ENCODE measurements at regions not wholly inside any gene's neighbourhood (a gene's known extent, or its start where the extent isn't known, plus 50 kb on each side); places are given as distances from the start of the nearest gene placed in this dataset.

DNA sequence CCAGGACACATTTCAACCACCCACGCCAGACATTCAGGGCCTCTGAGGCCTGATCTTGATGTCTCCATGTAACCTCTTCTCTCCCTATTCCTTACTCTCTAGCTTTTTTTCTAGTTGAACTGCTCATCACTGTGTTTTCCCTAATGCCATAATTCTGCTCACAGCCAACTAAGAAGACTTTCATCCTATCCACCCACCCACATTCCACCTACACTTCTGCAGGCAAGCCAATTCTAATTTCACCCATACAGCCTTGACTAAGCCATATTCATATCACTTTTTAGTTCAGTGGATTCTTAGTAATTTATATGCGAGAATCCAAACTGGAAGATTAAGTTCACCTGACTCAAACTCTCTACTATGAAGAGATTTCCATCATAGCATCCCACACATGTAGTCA lies 394.4 kb downstream of the INSC start:
- intact Hi-C loops (cut with DNase I; ENCODE audit: low total_unique reads): no loop called here
- no peaks in the 10 kb centered on the region for H3K9me3 ChIP-seq
- no peaks in the 10 kb centered on the region for H3K4me1 ChIP-seq
- no peak overlapping the region for H3K27ac ChIP-seq
- H3K27me3 ChIP-seq: no peaks in the 10 kb centered on the region
- H3K36me3 ChIP-seq (ENCODE audit: low read depth, missing control alignments): no peaks in the 10 kb centered on the region
- TF ChIP-seq, protein P1, sequence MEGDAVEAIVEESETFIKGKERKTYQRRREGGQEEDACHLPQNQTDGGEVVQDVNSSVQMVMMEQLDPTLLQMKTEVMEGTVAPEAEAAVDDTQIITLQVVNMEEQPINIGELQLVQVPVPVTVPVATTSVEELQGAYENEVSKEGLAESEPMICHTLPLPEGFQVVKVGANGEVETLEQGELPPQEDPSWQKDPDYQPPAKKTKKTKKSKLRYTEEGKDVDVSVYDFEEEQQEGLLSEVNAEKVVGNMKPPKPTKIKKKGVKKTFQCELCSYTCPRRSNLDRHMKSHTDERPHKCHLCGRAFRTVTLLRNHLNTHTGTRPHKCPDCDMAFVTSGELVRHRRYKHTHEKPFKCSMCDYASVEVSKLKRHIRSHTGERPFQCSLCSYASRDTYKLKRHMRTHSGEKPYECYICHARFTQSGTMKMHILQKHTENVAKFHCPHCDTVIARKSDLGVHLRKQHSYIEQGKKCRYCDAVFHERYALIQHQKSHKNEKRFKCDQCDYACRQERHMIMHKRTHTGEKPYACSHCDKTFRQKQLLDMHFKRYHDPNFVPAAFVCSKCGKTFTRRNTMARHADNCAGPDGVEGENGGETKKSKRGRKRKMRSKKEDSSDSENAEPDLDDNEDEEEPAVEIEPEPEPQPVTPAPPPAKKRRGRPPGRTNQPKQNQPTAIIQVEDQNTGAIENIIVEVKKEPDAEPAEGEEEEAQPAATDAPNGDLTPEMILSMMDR (IDR thresholded peaks at IDR 0.05): no peak
- no peak for TF ChIP-seq POLR2A (IDR thresholded peaks at IDR 0.05)
- WGBS, 2 donors: 96 to 100% methylated on average over 2 of the region's 2 CpGs
- no peak overlapping the region for H3K4me3 ChIP-seq
- no peak for DNase-seq

DNA sequence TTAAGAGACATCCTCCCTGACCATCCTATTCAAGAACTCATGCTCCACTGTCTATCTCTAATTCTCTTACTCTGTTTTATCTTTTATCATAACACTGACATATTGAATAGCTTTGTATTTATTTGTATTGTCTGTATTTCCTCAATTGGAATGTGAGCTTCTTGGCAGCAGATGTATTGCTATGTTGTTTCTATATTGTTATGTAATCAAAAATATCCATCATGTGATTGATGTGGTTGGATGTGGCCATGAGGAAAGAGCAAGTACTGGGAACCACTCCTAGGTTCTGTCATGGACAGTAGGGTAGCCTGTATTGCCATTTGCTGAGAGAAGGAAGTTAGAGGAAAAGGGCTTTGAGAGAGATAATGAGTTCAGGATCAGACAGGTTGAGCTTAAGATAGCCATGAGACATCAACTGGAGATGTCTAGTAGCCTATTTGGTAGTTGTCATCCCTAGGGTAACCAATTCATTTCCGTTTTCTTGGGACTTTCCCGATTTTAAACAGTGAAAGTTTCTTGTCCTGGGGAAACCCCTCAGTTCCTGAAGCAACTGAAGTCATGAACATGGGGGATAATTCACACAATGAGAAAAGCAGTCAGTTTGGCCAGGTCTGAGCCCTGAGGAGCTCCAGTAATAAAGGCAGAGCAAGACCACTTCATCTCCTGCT lies 404.5 kb downstream of the INSC start:
- intact Hi-C loops (cut with DNase I; ENCODE audit: low total_unique reads): no loop called here
- Histone ChIP-seq H3K27me3 (no peaks in the 10 kb centered on the region), H3K27ac (no peak overlapping the region), H3K9me3 (no peaks in the 10 kb centered on the region), H3K4me1 (no peaks in the 10 kb centered on the region), H3K36me3 (ENCODE audit: low read depth, missing control alignments) (no peaks in the 10 kb centered on the region), H3K4me3 (no peak overlapping the region)
- WGBS, 2 donors: 88 to 94% methylated on average over 2 of the region's 2 CpGs
- no peak for TF ChIP-seq POLR2A (IDR thresholded peaks at IDR 0.05)
- TF ChIP-seq, protein P1 (IDR thresholded peaks at IDR 0.05): no peak
- no peak for DNase-seq

DNA sequence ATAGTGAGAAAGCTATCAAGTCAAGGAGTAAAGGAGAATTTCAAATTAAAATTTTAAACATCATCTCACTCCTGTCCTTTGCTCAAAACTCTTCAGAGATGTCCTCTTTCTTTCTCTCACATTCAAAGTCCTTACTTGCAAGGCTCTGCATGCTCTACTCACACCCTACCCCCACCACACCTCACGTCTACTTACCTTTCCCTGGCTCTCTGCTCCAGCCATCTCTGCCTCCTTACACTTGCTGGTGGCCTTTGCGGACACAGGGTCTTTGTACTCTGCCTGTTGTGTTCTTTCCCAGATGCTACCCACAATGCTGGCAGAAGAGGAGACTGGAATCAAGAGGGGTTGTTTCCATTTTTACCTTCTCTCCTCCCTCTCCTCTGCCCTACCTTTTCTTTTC lies 405.2 kb downstream of the INSC start:
- DNase-seq: no peak
- Histone ChIP-seq H3K27ac (no peak overlapping the region), H3K4me1 (no peaks in the 10 kb centered on the region), H3K9me3 (no peaks in the 10 kb centered on the region), H3K36me3 (ENCODE audit: low read depth, missing control alignments) (no peaks in the 10 kb centered on the region), H3K4me3 (no peak overlapping the region), H3K27me3 (no peaks in the 10 kb centered on the region)
- TF ChIP-seq, protein P1 (IDR thresholded peaks at IDR 0.05): no peak
- no peak for TF ChIP-seq POLR2A (IDR thresholded peaks at IDR 0.05)
- WGBS, 2 donors: 81 to 85% methylated on average over 2 of the region's 2 CpGs
- intact Hi-C loops (cut with DNase I; ENCODE audit: low total_unique reads): no loop called here

DNA sequence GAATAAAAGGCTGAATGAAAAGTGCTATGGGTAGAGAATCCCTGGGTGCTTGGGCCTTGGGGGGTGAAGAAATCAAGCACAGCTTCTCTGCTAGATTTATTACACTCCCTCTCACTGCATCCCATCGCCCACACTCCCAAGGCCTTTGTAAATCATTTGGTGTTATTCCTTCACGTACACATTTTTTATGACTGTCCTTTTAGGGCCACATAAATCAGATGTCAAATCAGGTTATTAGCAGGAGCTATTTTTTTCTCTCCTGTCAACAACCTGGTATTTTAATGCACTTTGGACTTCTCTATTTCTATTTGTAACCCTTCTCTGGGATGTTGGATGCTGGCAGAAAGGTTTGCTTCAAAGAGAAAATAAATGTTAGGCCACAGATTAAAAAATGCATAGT lies 408.8 kb downstream of the INSC start:
- intact Hi-C loops (cut with DNase I; ENCODE audit: low total_unique reads): no loop called here
- H3K36me3 ChIP-seq (ENCODE audit: low read depth, missing control alignments): no peaks in the 10 kb centered on the region
- DNase-seq: no peak
- WGBS, 2 donors: 35 to 44% methylated on average over 2 of the region's 2 CpGs
- H3K4me1 ChIP-seq: no peaks in the 10 kb centered on the region
- no peaks in the 10 kb centered on the region for H3K9me3 ChIP-seq
- no peak for TF ChIP-seq POLR2A (IDR thresholded peaks at IDR 0.05)
- TF ChIP-seq, protein P1 (IDR thresholded peaks at IDR 0.05): no peak
- H3K27ac ChIP-seq: no peak overlapping the region
- no peaks in the 10 kb centered on the region for H3K27me3 ChIP-seq
- no peak overlapping the region for H3K4me3 ChIP-seq

DNA sequence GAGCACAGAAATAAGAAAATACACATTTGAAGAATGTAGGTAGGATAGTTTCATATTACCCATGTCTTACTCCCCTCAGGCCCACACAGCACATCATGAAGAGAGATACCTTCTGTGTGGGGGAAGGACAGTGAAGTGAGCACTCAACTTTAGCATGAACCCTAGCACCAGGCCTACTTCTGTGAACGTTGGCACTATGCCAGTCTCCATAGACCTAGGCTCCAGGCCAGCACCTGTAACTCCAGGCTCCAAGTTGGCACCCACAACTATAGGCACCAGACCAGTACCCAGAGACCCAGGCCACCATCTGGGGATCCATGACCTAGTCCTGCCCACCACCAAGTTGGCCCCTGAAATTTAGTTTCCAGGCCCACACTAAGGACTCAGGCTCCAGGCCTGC lies 410.9 kb downstream of the INSC start:
- TF ChIP-seq POLR2A (IDR thresholded peaks at IDR 0.05): no peak
- TF ChIP-seq, protein P1 (IDR thresholded peaks at IDR 0.05): no peak

More for the DNA sequence above, 410.9 kb downstream of the INSC start:
- no peaks in the 10 kb centered on the region for H3K4me1 ChIP-seq
- intact Hi-C loops (cut with DNase I; ENCODE audit: low total_unique reads): no loop called here
- no peaks in the 10 kb centered on the region for H3K36me3 ChIP-seq (ENCODE audit: low read depth, missing control alignments)
- H3K27ac ChIP-seq: no peak overlapping the region
- no peaks in the 10 kb centered on the region for H3K27me3 ChIP-seq
- no peak for DNase-seq
- no peak overlapping the region for H3K4me3 ChIP-seq
- WGBS, 2 donors: 89 to 94% methylated on average over 1 of the region's 1 CpG
- H3K9me3 ChIP-seq: no peaks in the 10 kb centered on the region
